HepG2 (cell line): ENCODE measurements at regions not wholly inside any gene's neighbourhood (a gene's known extent, or its start where the extent isn't known, plus 50 kb on each side); places are given as distances from the start of the nearest gene placed in this dataset.

Experiments used
- DR1 ChIP-seq: sonication (generic); formaldehyde crosslinking; IDR thresholded peaks from 2 replicates; pipeline ENCODE4 v1.8.0; 2021; ENCODE audit warnings: mild to moderate bottlenecking, missing genetic modification reagents, inconsistent platforms
- EHMT2 ChIP-seq: fragments of 200-600 bp; sonication (generic); IDR thresholded peaks from 2 replicates; pipeline ENCODE4 v1.7.0; 2017; ENCODE audit warnings: antibody characterized with exemption, low read depth, low read length, borderline replicate concordance
- GZF1 ChIP-seq: sonication (generic); formaldehyde crosslinking; IDR thresholded peaks from 2 replicates; pipeline ENCODE4 v1.5.1; 2020; ENCODE audit warnings: mild to moderate bottlenecking, missing genetic modification reagents
- HNRNPK ChIP-seq: fragments of 200-400 bp; formaldehyde crosslinking; IDR thresholded peaks from 2 replicates; pipeline ENCODE4 v1.6.1; 2018; ENCODE audit warnings: low read length, low read depth, moderate library complexity, mild to moderate bottlenecking; ENCODE audit not compliant: poor library complexity, severe bottlenecking
- IRX3 ChIP-seq: sonication (generic); formaldehyde crosslinking; IDR thresholded peaks from 2 replicates; pipeline ENCODE4 v1.8.1; 2023; ENCODE audit warnings: mild to moderate bottlenecking, low read depth, missing genetic modification reagents, borderline replicate concordance
- KDM4B ChIP-seq: sonication (generic); formaldehyde crosslinking; IDR thresholded peaks from 2 replicates; pipeline ENCODE4 v1.4.0; 2020; ENCODE audit warnings: missing genetic modification reagents
- KDM6A ChIP-seq: IDR thresholded peaks from 2 replicates; pipeline ENCODE4 v1.6.1; 2016; ENCODE audit warnings: low read depth
- KLF13 ChIP-seq: sonication (generic); formaldehyde crosslinking; IDR thresholded peaks from 2 replicates; pipeline ENCODE4 v1.4.0; 2020; ENCODE audit warnings: mild to moderate bottlenecking, missing genetic modification reagents
- MAFF ChIP-seq: IDR thresholded peaks from 2 replicates; pipeline ENCODE4 v1.6.1; 2011; ENCODE audit warnings: low read depth, low read length, improper control_type of control experiment
- MIXL1 ChIP-seq: IDR thresholded peaks from 2 replicates; pipeline ENCODE4 v1.6.1; 2016
- NAIF1 ChIP-seq: sonication (generic); formaldehyde crosslinking; IDR thresholded peaks from 2 replicates; pipeline ENCODE4 v1.5.0; 2020; ENCODE audit warnings: mild to moderate bottlenecking, missing genetic modification reagents, borderline replicate concordance
- PHB2 ChIP-seq: fragments of 450-650 bp; IDR thresholded peaks from 2 replicates; pipeline ENCODE4 v1.6.1; 2018; ENCODE audit not compliant: partially characterized antibody
- SMARCE1 ChIP-seq: fragments of 450-650 bp; IDR thresholded peaks from 2 replicates; pipeline ENCODE4 v1.6.1; 2017; ENCODE audit warnings: borderline replicate concordance
- STAG1 ChIP-seq: sonication (generic); formaldehyde crosslinking; IDR thresholded peaks from 2 replicates; pipeline ENCODE4 v1.4.0; 2020; ENCODE audit warnings: missing genetic modification reagents
- TCF7L2 ChIP-seq: IDR thresholded peaks from 2 replicates; pipeline ENCODE4 v1.6.1; 2011; ENCODE audit warnings: mild to moderate bottlenecking, low read depth, low read length, moderate library complexity
- YEATS2 ChIP-seq: sonication (generic); formaldehyde crosslinking; IDR thresholded peaks from 2 replicates; pipeline ENCODE4 v1.4.0; 2020; ENCODE audit warnings: missing genetic modification reagents, borderline replicate concordance
- YEATS4 ChIP-seq: sonication (generic); formaldehyde crosslinking; IDR thresholded peaks from 2 replicates; pipeline ENCODE4 v1.4.0; 2020; ENCODE audit warnings: missing genetic modification reagents, borderline replicate concordance
- ZC3H4 ChIP-seq: sonication (generic); formaldehyde crosslinking; IDR thresholded peaks from 2 replicates; pipeline ENCODE4 v1.4.0; 2020; ENCODE audit warnings: missing genetic modification reagents, borderline replicate concordance
- ZNF160 ChIP-seq: sonication (generic); formaldehyde crosslinking; IDR thresholded peaks from 2 replicates; pipeline ENCODE4 v1.8.0; 2022; ENCODE audit warnings: mild to moderate bottlenecking, inconsistent platforms, missing genetic modification reagents
- ZNF33A ChIP-seq: sonication (generic); formaldehyde crosslinking; IDR thresholded peaks from 2 replicates; pipeline ENCODE4 v1.5.1; 2020; ENCODE audit warnings: missing genetic modification reagents, mild to moderate bottlenecking, moderate library complexity, borderline replicate concordance
- ZNF567 ChIP-seq: sonication (generic); formaldehyde crosslinking; IDR thresholded peaks from 2 replicates; pipeline ENCODE4 v1.8.1; 2023; ENCODE audit warnings: mild to moderate bottlenecking, missing genetic modification reagents, borderline replicate concordance
- ZNF619 ChIP-seq: sonication (generic); formaldehyde crosslinking; IDR thresholded peaks from 2 replicates; pipeline ENCODE4 v1.4.0; 2020; ENCODE audit warnings: mild to moderate bottlenecking, missing genetic modification reagents
- ZNF672 ChIP-seq: sonication (generic); formaldehyde crosslinking; IDR thresholded peaks from 2 replicates; pipeline ENCODE4 v1.8.1; 2022; ENCODE audit warnings: missing genetic modification reagents
- TF ChIP-seq, protein P1 (sequence below): sonication (generic); formaldehyde crosslinking; IDR thresholded peaks from 2 replicates; pipeline ENCODE4 v1.8.0; 2022; ENCODE audit warnings: mild to moderate bottlenecking, missing genetic modification reagents, moderate library complexity
- TF ChIP-seq, protein P2 (sequence below): sonication (generic); formaldehyde crosslinking; IDR thresholded peaks from 2 replicates; pipeline ENCODE4 v1.4.0; 2020; ENCODE audit warnings: missing genetic modification reagents, mild to moderate bottlenecking, borderline replicate concordance
- TF ChIP-seq, protein P3 (sequence below): IDR thresholded peaks from 2 replicates; pipeline ENCODE4 v1.6.1; 2012; ENCODE audit warnings: low read depth, low read length, improper control_type of control experiment
- TF ChIP-seq, protein P4 (sequence below): IDR thresholded peaks from 2 replicates; pipeline ENCODE4 v1.6.1; 2016; ENCODE audit warnings: low read depth, borderline replicate concordance
- TF ChIP-seq, protein P5 (sequence below): sonication (generic); formaldehyde crosslinking; IDR thresholded peaks from 2 replicates; pipeline ENCODE4 v1.8.1; 2023; ENCODE audit warnings: mild to moderate bottlenecking, missing genetic modification reagents

DNA sequence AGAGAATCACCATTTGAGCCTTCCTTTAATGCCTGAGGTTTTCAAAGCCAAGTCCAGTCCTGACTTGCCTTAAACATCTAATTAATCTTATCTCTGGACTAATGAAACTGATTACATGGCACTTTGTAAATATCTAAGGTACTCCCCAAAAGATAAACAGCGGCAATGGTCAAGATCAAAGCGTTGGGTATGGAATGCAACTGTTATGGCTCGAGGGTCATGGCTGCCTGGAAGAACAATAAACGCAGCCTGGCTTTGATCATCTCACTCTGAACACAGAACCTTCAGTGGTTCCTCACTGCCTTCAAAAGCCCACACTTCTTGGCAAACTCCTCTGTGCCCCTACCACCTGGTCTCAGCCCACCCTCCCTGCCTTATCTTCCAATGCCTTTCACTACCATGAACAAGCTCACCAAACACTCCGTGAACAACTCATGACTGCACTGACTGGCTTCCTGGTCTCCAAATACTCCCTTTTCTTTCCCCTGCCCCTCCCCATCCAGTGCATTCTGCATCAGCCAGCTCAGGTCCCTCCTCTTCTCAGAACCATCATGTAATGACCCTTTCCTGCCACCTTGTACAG is 150.2 kb upstream of the NFE2L3 start (continued):
- TF ChIP-seq KDM4B (CRISPR knock-in tag) (no peak), NAIF1 (CRISPR knock-in tag) (no peak), EHMT2 (no peak; the same call in 1 of the 2 replicates), PHB2 (no peak), IRX3 (no peak), ZC3H4 (CRISPR knock-in tag) (no peak), MAFF (peak; percentile 45; the same call in 1 of the 2 replicates), KLF13 (CRISPR knock-in tag) (no peak), YEATS2 (no peak), MIXL1 (CRISPR knock-in tag) (peak; percentile 84), TCF7L2 (peak; percentile 91), YEATS4 (CRISPR knock-in tag) (no peak), DR1 (CRISPR knock-in tag) (no peak), ZNF672 (CRISPR knock-in tag) (no peak), STAG1 (CRISPR knock-in tag) (no peak), ZNF33A (CRISPR knock-in tag) (no peak), ZNF619 (CRISPR knock-in tag) (no peak), GZF1 (CRISPR knock-in tag) (no peak), HNRNPK (no peak), ZNF160 (CRISPR knock-in tag) (no peak), ZNF567 (CRISPR knock-in tag) (no peak), SMARCE1 (no peak), KDM6A (0 out of 2 replicates have a peak, but pooled peaks have one; percentile 35)
- TF ChIP-seq, protein P1, sequence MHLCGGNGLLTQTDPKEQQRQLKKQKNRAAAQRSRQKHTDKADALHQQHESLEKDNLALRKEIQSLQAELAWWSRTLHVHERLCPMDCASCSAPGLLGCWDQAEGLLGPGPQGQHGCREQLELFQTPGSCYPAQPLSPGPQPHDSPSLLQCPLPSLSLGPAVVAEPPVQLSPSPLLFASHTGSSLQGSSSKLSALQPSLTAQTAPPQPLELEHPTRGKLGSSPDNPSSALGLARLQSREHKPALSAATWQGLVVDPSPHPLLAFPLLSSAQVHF (CRISPR knock-in tag), result no peak
- TF ChIP-seq, protein P2, sequence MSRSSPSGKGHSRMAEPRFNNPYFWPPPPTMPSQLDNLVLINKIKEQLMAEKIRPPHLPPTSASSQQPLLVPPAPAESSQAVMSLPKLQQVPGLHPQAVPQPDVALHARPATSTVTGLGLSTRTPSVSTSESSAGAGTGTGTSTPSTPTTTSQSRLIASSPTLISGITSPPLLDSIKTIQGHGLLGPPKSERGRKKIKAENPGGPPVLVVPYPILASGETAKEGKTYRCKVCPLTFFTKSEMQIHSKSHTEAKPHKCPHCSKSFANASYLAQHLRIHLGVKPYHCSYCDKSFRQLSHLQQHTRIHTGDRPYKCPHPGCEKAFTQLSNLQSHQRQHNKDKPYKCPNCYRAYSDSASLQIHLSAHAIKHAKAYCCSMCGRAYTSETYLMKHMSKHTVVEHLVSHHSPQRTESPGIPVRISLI (CRISPR knock-in tag), result no peak
- TF ChIP-seq, protein P3, sequence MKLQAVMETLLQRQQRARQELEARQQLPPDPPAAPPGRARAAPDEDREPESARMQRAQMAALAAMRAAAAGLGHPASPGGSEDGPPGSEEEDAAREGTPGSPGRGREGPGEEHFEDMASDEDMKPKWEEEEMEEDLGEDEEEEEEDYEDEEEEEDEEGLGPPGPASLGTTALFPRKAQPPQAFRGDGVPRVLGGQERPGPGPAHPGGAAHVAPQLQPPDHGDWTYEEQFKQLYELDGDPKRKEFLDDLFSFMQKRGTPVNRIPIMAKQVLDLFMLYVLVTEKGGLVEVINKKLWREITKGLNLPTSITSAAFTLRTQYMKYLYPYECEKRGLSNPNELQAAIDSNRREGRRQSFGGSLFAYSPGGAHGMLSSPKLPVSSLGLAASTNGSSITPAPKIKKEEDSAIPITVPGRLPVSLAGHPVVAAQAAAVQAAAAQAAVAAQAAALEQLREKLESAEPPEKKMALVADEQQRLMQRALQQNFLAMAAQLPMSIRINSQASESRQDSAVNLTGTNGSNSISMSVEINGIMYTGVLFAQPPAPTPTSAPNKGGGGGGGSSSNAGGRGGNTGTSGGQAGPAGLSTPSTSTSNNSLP, result peak; percentile 80
- TF ChIP-seq, protein P4, sequence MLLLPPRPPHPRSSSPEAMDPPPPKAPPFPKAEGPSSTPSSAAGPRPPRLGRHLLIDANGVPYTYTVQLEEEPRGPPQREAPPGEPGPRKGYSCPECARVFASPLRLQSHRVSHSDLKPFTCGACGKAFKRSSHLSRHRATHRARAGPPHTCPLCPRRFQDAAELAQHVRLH (CRISPR knock-in tag), result no peak
- TF ChIP-seq, protein P5, sequence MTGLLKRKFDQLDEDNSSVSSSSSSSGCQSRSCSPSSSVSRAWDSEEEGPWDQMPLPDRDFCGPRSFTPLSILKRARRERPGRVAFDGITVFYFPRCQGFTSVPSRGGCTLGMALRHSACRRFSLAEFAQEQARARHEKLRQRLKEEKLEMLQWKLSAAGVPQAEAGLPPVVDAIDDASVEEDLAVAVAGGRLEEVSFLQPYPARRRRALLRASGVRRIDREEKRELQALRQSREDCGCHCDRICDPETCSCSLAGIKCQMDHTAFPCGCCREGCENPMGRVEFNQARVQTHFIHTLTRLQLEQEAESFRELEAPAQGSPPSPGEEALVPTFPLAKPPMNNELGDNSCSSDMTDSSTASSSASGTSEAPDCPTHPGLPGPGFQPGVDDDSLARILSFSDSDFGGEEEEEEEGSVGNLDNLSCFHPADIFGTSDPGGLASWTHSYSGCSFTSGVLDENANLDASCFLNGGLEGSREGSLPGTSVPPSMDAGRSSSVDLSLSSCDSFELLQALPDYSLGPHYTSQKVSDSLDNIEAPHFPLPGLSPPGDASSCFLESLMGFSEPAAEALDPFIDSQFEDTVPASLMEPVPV (CRISPR knock-in tag), result no peak
